Immature natural killer cell (primary cell): ENCODE measurements at regions not wholly inside any gene's neighbourhood (a gene's known extent, or its start where the extent isn't known, plus 50 kb on each side); places are given as distances from the start of the nearest gene placed in this dataset.

Source experiments
- DNase-seq, 3 donors: peaks; one replicate each; pipeline ENCODE4 v3.0.0; 2022; ENCODE audit warnings: mixed read lengths in 1 of 3
- H3K27ac Mint-ChIP-seq, 6 donors: one replicate each; pipeline ENCODE4 v1.8.0; 2020; ENCODE audit warnings: mixed read lengths in 6 of 6, mild to moderate bottlenecking in 5 of 6, inconsistent platforms in 4 of 6, moderate library complexity in 3 of 6
- H3K27me3 Mint-ChIP-seq, 3 donors: one replicate each; pipeline ENCODE4 v1.8.0; 2020 to 2021; ENCODE audit warnings: low read depth in 3 of 3, mild to moderate bottlenecking in 3 of 3, mixed read lengths in 3 of 3, moderate library complexity in 3 of 3, inconsistent platforms in 1 of 3
- H3K36me3 Mint-ChIP-seq, 3 donors: one replicate each; pipeline ENCODE4 v1.8.0; 2020; ENCODE audit warnings: mixed read lengths in 3 of 3, inconsistent platforms in 2 of 3, mild to moderate bottlenecking in 2 of 3
- H3K4me1 Mint-ChIP-seq, 2 donors: one replicate each; pipeline ENCODE4 v1.8.0; 2020; ENCODE audit warnings: inconsistent platforms in 2 of 2, mild to moderate bottlenecking in 2 of 2, mixed read lengths in 2 of 2, moderate library complexity in 1 of 2
- H3K4me3 Mint-ChIP-seq, 5 donors: one replicate each; pipeline ENCODE4 v1.8.0; 2020; ENCODE audit warnings: mild to moderate bottlenecking in 5 of 5, mixed read lengths in 5 of 5, inconsistent platforms in 3 of 5, moderate library complexity in 3 of 5
- H3K9me3 Mint-ChIP-seq, 6 donors: one replicate each; pipeline ENCODE4 v1.8.0; 2020; ENCODE audit warnings: mild to moderate bottlenecking in 6 of 6, mixed read lengths in 6 of 6, inconsistent platforms in 4 of 6, moderate library complexity in 3 of 6

DNA sequence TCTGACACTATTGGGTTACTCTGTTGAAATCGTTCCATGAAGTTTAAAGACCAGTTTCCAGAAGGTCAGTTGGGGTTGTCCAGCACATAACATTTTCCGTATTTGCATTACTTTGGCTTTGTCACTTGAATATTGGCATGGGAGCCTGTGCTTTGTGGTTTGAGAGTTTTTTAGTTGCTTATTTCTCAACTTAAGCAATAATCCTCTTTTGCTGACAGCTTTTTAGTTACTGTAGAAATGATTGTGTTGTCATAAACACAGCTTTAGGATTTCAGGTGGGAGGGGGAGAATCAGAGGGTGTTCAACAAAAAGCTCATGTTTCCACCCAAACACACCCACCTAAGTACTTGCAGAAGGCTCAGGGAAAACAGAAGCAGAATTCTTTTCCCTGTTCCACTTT lies 210.7 kb upstream of the TLL1 start:
- H3K27ac Mint-ChIP-seq = no peak overlapping the region
- H3K27me3 Mint-ChIP-seq = peaks cover 0 to 3% (median 0%) of the 10 kb centered on the region in 3 donors
- H3K4me1 Mint-ChIP-seq = no peaks in the 10 kb centered on the region
- H3K36me3 Mint-ChIP-seq = no peaks in the 10 kb centered on the region
- H3K9me3 Mint-ChIP-seq = peaks cover 3 to 12% (median 5%) of the 10 kb centered on the region in 6 donors
- no peak for DNase-seq
- no peak overlapping the region for H3K4me3 Mint-ChIP-seq

- Mint-ChIP-seq H3K27me3 (peaks cover 0 to 3% (median 0%) of the 10 kb centered on the region in 3 donors), H3K9me3 (peaks cover 3 to 10% (median 6%) of the 10 kb centered on the region in 6 donors), H3K36me3 (no peaks in the 10 kb centered on the region), H3K4me3 (no peak overlapping the region), H3K27ac (no peak overlapping the region), H3K4me1 (no peaks in the 10 kb centered on the region)
- no peak for DNase-seq
Observed at GRCh38 chr4:165663411-165663810, 209.6 kb upstream of the TLL1 start.

DNA sequence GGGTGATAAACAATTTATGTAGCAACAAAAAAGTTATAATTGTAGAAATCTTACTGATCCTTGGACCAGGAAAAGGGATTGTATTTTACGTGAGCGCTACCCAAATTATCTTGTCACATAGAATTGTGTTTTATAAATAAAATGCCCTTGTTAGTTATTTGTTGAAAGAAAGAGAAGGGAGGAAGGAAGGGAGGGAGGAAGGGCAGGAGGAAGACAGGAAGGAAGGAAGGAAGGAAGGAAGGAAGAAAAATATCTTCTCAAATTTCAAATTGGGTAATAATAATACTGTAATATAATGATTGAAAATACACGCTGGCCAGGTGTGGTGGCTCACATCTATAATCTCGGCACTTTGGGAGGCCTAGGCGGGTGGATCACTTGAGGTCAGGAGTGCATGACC lies 206.2 kb upstream of the TLL1 start:
- no peaks in the 10 kb centered on the region for H3K4me1 Mint-ChIP-seq
- no peak overlapping the region for H3K4me3 Mint-ChIP-seq
- DNase-seq = no peak
- peaks cover 3 to 12% (median 6%) of the 10 kb centered on the region in 6 donors for H3K9me3 Mint-ChIP-seq
- H3K27ac Mint-ChIP-seq = no peak overlapping the region
- peaks cover 0 to 5% (median 0%) of the 10 kb centered on the region in 3 donors for H3K27me3 Mint-ChIP-seq
- H3K36me3 Mint-ChIP-seq = no peaks in the 10 kb centered on the region

DNA sequence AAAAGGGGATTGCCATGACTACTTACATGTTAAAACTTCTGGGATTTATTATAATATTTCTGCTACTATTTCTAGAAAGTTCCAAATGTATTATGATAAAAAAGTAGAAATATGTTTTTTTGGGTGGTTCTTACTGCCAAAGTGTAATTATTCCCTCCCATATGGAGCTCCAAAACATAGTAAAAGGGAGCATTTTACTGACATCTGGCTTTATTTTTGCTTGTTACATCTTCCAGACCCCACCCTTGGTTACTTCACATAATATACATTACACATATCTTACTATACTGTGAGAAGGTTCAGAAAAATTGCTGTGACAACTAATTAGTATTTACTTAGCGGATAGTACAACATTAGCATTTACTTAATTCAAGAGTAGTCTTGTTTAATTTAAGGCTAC lies 205.1 kb upstream of the TLL1 start:
- Mint-ChIP-seq H3K27me3 (peaks cover 0 to 4% (median 0%) of the 10 kb centered on the region in 3 donors), H3K27ac (no peak overlapping the region), H3K9me3 (peaks cover 3 to 12% (median 6%) of the 10 kb centered on the region in 6 donors), H3K36me3 (no peaks in the 10 kb centered on the region), H3K4me1 (no peaks in the 10 kb centered on the region), H3K4me3 (no peak overlapping the region)
- no peak for DNase-seq

GRCh38 chr4:165668694-165669093 lies 204.3 kb upstream of the TLL1 start:
- no peak overlapping the region for H3K4me3 Mint-ChIP-seq

DNA sequence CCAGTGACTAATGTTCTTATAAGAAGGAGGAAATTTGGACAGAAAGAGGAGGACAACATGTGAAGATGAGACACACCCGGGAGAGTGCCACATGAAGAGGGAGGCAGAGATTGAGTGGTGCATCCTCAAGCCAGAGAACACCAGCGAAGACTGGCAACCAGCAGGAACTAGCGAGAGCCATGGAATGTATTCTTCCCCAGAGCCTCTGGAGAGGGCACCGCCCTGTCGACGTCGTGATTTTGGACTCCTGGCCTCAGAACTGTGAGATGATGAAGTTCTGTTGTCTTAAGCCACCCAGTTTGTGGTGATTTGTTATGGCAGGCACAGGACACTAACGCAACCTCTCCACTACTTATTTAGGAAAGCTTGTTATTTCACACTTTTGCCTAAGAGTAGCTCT lies 196.0 kb upstream of the TLL1 start:
- Mint-ChIP-seq H3K27me3 (peaks cover 0 to 2% (median 0%) of the 10 kb centered on the region in 3 donors), H3K27ac (no peak overlapping the region), H3K9me3 (peaks cover 3 to 20% (median 12%) of the 10 kb centered on the region in 6 donors), H3K4me3 (no peak overlapping the region), H3K36me3 (peaks cover 0 to 4% (median 0%) of the 10 kb centered on the region in 3 donors), H3K4me1 (no peaks in the 10 kb centered on the region)
- DNase-seq = no peak

More at GRCh38 chr4:165668694-165669093, 204.3 kb upstream of the TLL1 start:
- Mint-ChIP-seq H3K4me1 (no peaks in the 10 kb centered on the region), H3K27ac (no peak overlapping the region), H3K9me3 (peaks cover 3 to 12% (median 5%) of the 10 kb centered on the region in 6 donors), H3K27me3 (peaks cover 0 to 2% (median 0%) of the 10 kb centered on the region in 3 donors), H3K36me3 (no peaks in the 10 kb centered on the region)
- DNase-seq = no peak

DNA sequence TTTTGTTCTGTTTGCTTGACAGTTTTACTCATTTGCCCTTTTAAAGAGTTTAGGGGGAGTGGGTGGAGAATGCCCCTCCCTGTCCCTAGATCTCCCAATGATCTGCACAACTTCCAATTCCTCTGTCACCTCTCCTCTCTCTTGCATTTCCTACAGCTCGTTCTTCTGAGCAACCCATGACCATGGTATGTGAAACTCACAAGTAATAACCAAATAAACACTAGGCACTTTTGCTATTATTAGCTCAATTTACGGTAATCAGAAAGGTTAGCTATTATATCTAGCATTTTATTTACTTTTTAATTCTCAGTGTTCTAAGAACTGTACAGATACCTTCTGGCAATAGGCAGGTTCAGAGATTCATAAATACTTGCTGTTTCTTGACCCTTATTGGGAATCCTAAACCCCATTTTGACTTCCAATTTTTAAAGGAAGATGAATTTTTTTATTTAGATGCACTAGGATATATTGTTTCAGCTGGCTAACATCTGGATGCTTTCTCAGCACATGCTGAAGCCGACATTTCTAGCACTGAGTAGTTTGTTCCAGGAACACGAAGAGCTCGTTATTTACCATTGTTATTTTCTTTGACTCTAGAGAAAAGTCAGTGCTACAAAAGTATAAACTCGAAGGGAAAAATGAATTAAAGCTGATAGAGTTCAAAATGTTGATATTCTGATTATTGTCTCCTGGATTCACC lies 194.7 kb upstream of the TLL1 start:
- DNase-seq = no peak
- Mint-ChIP-seq H3K4me1 (no peaks in the 10 kb centered on the region), H3K36me3 (peaks cover 0 to 4% (median 0%) of the 10 kb centered on the region in 3 donors), H3K4me3 (no peak overlapping the region), H3K9me3 (peaks cover 3 to 25% (median 13%) of the 10 kb centered on the region in 6 donors), H3K27me3 (peaks cover 0 to 2% (median 0%) of the 10 kb centered on the region in 3 donors), H3K27ac (no peak overlapping the region)

DNA sequence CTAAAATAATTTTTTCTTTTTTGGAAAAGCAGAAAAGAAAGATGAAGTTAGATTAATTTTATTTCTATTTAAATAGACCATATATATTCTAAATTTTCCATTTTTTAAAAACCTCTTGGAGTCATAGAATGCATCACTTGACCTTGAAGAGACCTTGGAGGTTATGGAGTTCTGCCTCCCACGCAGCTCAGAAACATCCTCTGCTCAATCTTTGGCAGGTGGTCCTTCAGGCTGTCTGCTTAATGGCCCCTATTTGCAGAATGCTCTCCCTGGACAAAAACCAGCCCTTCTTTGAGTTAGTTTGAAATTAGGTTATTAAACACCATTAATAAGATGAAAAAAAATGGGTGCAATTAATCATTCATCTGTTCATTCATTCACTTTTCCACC lies 194.1 kb upstream of the TLL1 start:
- Mint-ChIP-seq H3K27me3 (peaks cover 0 to 2% (median 0%) of the 10 kb centered on the region in 3 donors), H3K27ac (no peak overlapping the region), H3K4me3 (no peak overlapping the region), H3K36me3 (peaks cover 0 to 4% (median 0%) of the 10 kb centered on the region in 3 donors), H3K9me3 (peaks cover 3 to 25% (median 14%) of the 10 kb centered on the region in 6 donors), H3K4me1 (no peaks in the 10 kb centered on the region)
- no peak for DNase-seq

- no peak for DNase-seq
- no peaks in the 10 kb centered on the region for H3K4me1 Mint-ChIP-seq
- H3K9me3 Mint-ChIP-seq = peaks cover 3 to 25% (median 14%) of the 10 kb centered on the region in 6 donors
Observed at GRCh38 chr4:165680821-165681220, 192.2 kb upstream of the TLL1 start.

DNA sequence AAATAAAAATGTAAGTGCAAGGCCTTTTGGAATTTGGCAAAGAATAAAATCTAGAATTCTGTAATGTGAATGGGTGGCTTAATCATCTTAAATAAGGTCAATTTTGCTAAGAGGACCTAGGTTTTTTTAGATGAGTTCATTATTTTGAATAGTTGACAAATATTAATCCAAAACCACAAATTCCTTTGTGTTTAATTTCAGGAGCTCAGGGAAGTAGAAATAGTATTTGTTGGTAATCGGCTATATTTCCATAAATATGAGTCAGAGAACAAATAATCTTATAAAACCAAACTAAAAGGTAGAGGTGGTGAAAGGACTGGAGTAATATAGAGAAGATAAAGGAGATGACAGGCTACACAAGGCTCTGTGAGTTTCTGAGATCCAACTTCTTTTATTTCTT lies 190.4 kb upstream of the TLL1 start:
- Mint-ChIP-seq H3K27ac (no peak overlapping the region), H3K4me3 (no peak overlapping the region), H3K27me3 (no peaks in the 10 kb centered on the region), H3K4me1 (no peaks in the 10 kb centered on the region), H3K36me3 (peaks cover 0 to 4% (median 0%) of the 10 kb centered on the region in 3 donors), H3K9me3 (peaks cover 3 to 25% (median 12%) of the 10 kb centered on the region in 6 donors)
- DNase-seq = no peak

More at GRCh38 chr4:165680821-165681220, 192.2 kb upstream of the TLL1 start:
- Mint-ChIP-seq H3K27me3 (peaks cover 0 to 2% (median 0%) of the 10 kb centered on the region in 3 donors), H3K4me3 (no peak overlapping the region), H3K36me3 (peaks cover 0 to 4% (median 0%) of the 10 kb centered on the region in 3 donors), H3K27ac (no peak overlapping the region)

DNA sequence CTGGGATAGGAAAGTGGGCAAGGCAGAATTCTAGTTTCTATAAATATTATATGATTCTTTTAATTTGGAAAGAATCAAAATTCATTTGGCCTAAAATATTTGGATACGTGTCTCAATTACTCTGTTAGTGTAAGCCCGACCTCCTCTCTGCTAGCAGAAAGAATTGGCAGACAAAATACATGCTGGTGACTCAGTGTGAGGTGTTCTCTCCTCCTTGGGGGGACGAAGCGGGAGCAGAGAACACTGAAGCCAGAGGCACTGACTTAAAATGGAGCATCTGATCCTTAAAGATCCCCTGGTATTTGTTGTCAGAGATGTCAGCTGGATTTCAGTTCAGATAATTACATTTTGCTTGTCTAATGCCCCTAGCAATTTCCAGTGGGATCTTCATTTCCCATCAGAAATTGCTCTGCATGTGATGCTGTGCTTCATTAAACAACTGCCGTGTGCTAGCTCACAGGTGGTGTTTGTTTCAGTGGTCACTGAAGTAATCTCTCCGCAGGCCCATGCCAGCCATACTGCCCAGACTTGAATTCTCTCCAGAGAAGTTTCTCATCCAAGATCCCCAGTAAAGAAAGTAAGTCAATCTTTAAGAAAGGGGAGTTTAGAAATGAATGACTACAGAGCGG lies 188.7 kb upstream of the TLL1 start:
- H3K4me1 Mint-ChIP-seq = no peaks in the 10 kb centered on the region
- DNase-seq = no peak
- peaks cover 3 to 20% (median 8%) of the 10 kb centered on the region in 6 donors for H3K9me3 Mint-ChIP-seq
- H3K36me3 Mint-ChIP-seq = peaks cover 0 to 4% (median 0%) of the 10 kb centered on the region in 3 donors
- no peak overlapping the region for H3K4me3 Mint-ChIP-seq
- no peak overlapping the region for H3K27ac Mint-ChIP-seq
- no peaks in the 10 kb centered on the region for H3K27me3 Mint-ChIP-seq

DNA sequence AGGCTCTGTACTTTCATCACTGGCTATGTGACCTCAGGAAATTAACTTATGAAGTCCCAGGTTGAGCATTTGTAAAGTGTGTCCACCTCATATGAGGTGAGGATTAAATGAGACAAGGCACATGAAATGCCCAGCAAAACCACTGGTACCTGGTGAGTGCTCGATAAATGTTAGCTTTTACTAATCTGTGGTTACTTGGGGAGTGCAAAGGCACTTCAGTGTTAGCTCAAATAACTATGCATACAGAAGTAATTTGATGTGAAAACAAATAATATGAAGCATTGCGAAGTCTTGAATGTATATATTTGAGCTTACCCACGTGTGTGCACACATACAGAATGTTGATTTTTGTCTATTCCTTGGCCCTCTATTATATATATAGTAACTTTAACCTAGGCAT lies 186.3 kb upstream of the TLL1 start:
- Mint-ChIP-seq H3K27me3 (no peaks in the 10 kb centered on the region), H3K36me3 (no peaks in the 10 kb centered on the region), H3K4me3 (no peak overlapping the region), H3K4me1 (no peaks in the 10 kb centered on the region), H3K27ac (no peak overlapping the region), H3K9me3 (peaks cover 0 to 17% (median 6%) of the 10 kb centered on the region in 6 donors)
- DNase-seq = no peak

GRCh38 chr4:165689159-165689558 lies 183.9 kb upstream of the TLL1 start:
- Mint-ChIP-seq H3K9me3 (peaks cover 0 to 12% (median 4%) of the 10 kb centered on the region in 6 donors), H3K27ac (no peak overlapping the region), H3K27me3 (peaks cover 0 to 3% (median 0%) of the 10 kb centered on the region in 3 donors), H3K36me3 (no peaks in the 10 kb centered on the region), H3K4me1 (no peaks in the 10 kb centered on the region), H3K4me3 (no peak overlapping the region)
- no peak for DNase-seq

DNA sequence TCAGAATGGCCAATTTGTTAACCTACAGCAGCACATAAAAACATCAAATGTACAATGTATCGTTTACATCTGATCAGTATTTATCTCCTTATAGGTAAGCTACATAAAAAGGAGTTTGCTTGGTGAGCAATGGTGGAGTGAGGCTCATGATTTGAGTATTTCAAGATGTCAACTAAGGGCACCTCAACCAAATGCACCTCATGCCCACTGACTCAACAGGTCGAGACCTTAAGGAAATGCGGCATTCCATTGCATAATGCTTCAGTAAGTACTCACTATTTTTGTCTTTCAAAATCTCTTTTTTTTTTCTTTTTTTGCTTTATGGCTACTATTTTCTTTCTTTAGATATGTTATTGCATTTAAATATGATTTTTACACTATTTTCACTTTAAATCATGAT lies 181.0 kb upstream of the TLL1 start:
- Mint-ChIP-seq H3K36me3 (no peaks in the 10 kb centered on the region), H3K4me3 (no peak overlapping the region), H3K27me3 (peaks cover 0 to 3% (median 0%) of the 10 kb centered on the region in 3 donors), H3K4me1 (no peaks in the 10 kb centered on the region), H3K9me3 (peaks cover 2 to 12% (median 9%) of the 10 kb centered on the region in 6 donors), H3K27ac (no peak overlapping the region)
- DNase-seq = no peak
